GM18508 (cell line): ENCODE measurements at regions not wholly inside any gene's neighbourhood (a gene's known extent, or its start where the extent isn't known, plus 50 kb on each side); places are given as distances from the start of the nearest gene placed in this dataset.
"Not testable (repeated sequence)": the region's sequence is repeated elsewhere in the genome, so short reads cannot be mapped to it uniquely, and the experiment has no call there.

Experiments used
- ATAC-seq: cut with Tn5 transposase; IDR thresholded peaks from one replicate; pipeline ENCODE4 v1.9.1; 2021; ENCODE audit warnings: moderate number of reproducible peaks; ENCODE audit not compliant: insufficient read depth, unreplicated experiment

GRCh38 chr16:29141586-29142324, 156.9 kb downstream of the LAT start:
- ATAC-seq, result no peak

- not testable (repeated sequence) for ATAC-seq
Observed at GRCh38 chr16:29141121-29141520, 156.3 kb downstream of the LAT start.

GRCh38 chr16:29139901-29140855, 155.3 kb downstream of the LAT start:
- not testable (repeated sequence) for ATAC-seq

GRCh38 chr16:29139261-29139802, 154.5 kb downstream of the LAT start:
- no peak for ATAC-seq

GRCh38 chr16:29138698-29139097, 153.8 kb downstream of the LAT start:
- ATAC-seq, result not testable (repeated sequence)

- ATAC-seq, result not testable (repeated sequence)
Observed at GRCh38 chr16:29137894-29138662, 153.2 kb downstream of the LAT start.

- not testable (repeated sequence) for ATAC-seq
Observed at GRCh38 chr16:29137461-29137860, 152.6 kb downstream of the LAT start.

- ATAC-seq, result not testable (repeated sequence)
Observed at GRCh38 chr16:29136916-29137315, 152.1 kb downstream of the LAT start.

- ATAC-seq, result not testable (repeated sequence)
Observed at GRCh38 chr16:29136046-29136696, 151.3 kb downstream of the LAT start.

- not testable (repeated sequence) for ATAC-seq
Observed at GRCh38 chr16:29135098-29135497, 150.2 kb downstream of the LAT start.

GRCh38 chr16:29133681-29134430, 149.0 kb downstream of the LAT start:
- ATAC-seq, result not testable (repeated sequence)

- not testable (repeated sequence) for ATAC-seq
Observed at GRCh38 chr16:29132869-29133268, 148.0 kb downstream of the LAT start.

- not testable (repeated sequence) for ATAC-seq
Observed at GRCh38 chr16:29132444-29132843, 147.6 kb downstream of the LAT start.

GRCh38 chr16:29130901-29131851, 146.3 kb downstream of the LAT start:
- ATAC-seq, result not testable (repeated sequence)

GRCh38 chr16:29130131-29130711, 145.4 kb downstream of the LAT start:
- not testable (repeated sequence) for ATAC-seq

GRCh38 chr16:29129458-29130038, 144.7 kb downstream of the LAT start:
- not testable (repeated sequence) for ATAC-seq
